Fibroblast of lung (primary cell): ENCODE measurements at regions not wholly inside any gene's neighbourhood (a gene's known extent, or its start where the extent isn't known, plus 50 kb on each side); places are given as distances from the start of the nearest gene placed in this dataset.

Experiments
- DNase-seq, 2 donors: peaks; one replicate each; pipeline versions ENCODE4 v3.0.0 to v3.0.0-alpha.2; 2010; ENCODE audit warnings: low read depth in 2 of 2
- H2AFZ ChIP-seq: 2 replicates; pipeline ENCODE4 v1.5.1; 2012; ENCODE audit warnings: low read length, control low read depth, inconsistent platforms
- H3K27ac ChIP-seq: 2 replicates; pipeline ENCODE4 v1.5.1; 2011; ENCODE audit warnings: low read length, control low read depth; ENCODE audit not compliant: insufficient read depth
- H3K27me3 ChIP-seq: 2 replicates; pipeline ENCODE4 v1.5.1; 2011; ENCODE audit warnings: mild to moderate bottlenecking, low read length; ENCODE audit not compliant: control insufficient read depth, insufficient read depth
- H3K36me3 ChIP-seq: 2 replicates; pipeline ENCODE4 v1.5.1; 2011; ENCODE audit warnings: low read length; ENCODE audit not compliant: control insufficient read depth, insufficient read depth
- H3K4me1 ChIP-seq: 2 replicates; pipeline ENCODE4 v1.5.1; 2011; ENCODE audit warnings: low read length; ENCODE audit not compliant: control insufficient read depth, insufficient read depth; ENCODE audit errors: extremely low read depth
- H3K4me2 ChIP-seq: 2 replicates; pipeline ENCODE4 v1.5.1; 2011; ENCODE audit warnings: low read length, control low read depth; ENCODE audit not compliant: insufficient read depth; ENCODE audit errors: extremely low read depth
- H3K4me3 ChIP-seq, 4 experiments: fragments of 200-600 bp in 1 of 4; sonication (generic) in 1 of 4; replicated peaks in 1 of 4; 2 replicates each; pipeline ENCODE4 v1.5.1; 2011 to 2016; ENCODE audit warnings: low read length in 4 of 4, low read depth in 3 of 4, mild to moderate bottlenecking in 3 of 4, control low read depth in 2 of 4, inconsistent platforms in 1 of 4, mixed read lengths in 1 of 4; ENCODE audit not compliant: insufficient read depth in 1 of 4; ENCODE audit errors: control extremely low read depth in 1 of 4
- H3K79me2 ChIP-seq: 2 replicates; pipeline ENCODE4 v1.5.1; 2012; ENCODE audit warnings: mild to moderate bottlenecking, low read length, inconsistent platforms; ENCODE audit not compliant: control insufficient read depth, insufficient read depth
- H3K9ac ChIP-seq: 2 replicates; pipeline ENCODE4 v1.5.1; 2011; ENCODE audit warnings: mild to moderate bottlenecking, low read length, control low read depth; ENCODE audit not compliant: insufficient read depth
- H3K9me3 ChIP-seq: 2 replicates; pipeline ENCODE4 v1.5.1; 2012; ENCODE audit warnings: low read depth, low read length; ENCODE audit not compliant: control insufficient read depth, insufficient read depth
- H4K20me1 ChIP-seq: 2 replicates; pipeline ENCODE4 v1.5.1; 2011; ENCODE audit warnings: low read length; ENCODE audit not compliant: control insufficient read depth, insufficient read depth; ENCODE audit errors: extremely low read depth
- CTCF ChIP-seq, 2 donors: IDR thresholded peaks in 1 of 2; conservative IDR thresholded peaks in 1 of 2; 1 replicate in 1 of 2; 2 replicates in 1 of 2; pipeline ENCODE4 v1.5.1; 2011 to 2012; ENCODE audit warnings: low read length in 2 of 2, control low read depth in 1 of 2, inconsistent platforms in 1 of 2, low read depth in 1 of 2, mild to moderate bottlenecking in 1 of 2
- EZH2 ChIP-seq: IDR thresholded peaks from 2 replicates; pipeline ENCODE4 v1.5.1; 2012; ENCODE audit warnings: low read length, control low read depth, mild to moderate bottlenecking; ENCODE audit errors: missing control alignments

DNA sequence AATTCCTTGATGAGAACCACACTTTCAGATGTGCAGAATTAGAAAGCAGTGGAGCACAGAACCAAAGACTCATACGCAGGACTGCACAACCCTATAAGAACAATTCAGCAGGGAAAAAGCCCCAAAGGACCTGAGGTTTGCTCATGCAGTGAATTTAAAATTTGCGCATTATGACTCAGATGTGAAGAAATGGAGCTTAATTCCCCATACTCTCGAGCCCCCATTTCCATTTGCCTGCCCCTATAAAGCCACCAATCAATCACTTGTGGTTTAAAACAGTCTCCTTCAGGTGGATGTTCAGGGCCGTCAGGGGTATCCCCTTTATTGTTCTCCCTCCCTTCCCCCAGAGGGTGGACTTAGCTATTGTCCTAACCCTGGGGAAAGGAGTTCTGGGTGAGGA is 221.2 kb downstream of the IGSF11 start:
- Histone ChIP-seq H3K36me3 (no peaks in the 10 kb centered on the region), H4K20me1 (no peaks in the 10 kb centered on the region), H2AFZ (no peak overlapping the region), H3K4me2 (no peak overlapping the region), H3K27ac (no peak overlapping the region), H3K27me3 (no peaks in the 10 kb centered on the region), H3K9ac (no peak overlapping the region), H3K4me3 (no peak overlapping the region), H3K4me1 (no peaks in the 10 kb centered on the region), H3K79me2 (no peaks in the 10 kb centered on the region), H3K9me3 (no peaks in the 10 kb centered on the region)
- DNase-seq = no peak
- TF ChIP-seq CTCF (conservative IDR thresholded peaks at IDR 0.05 in 1 of 2, IDR thresholded peaks at IDR 0.05 in 1 of 2; ENCODE audit: low read depth in 1 of 2, low read length in 2 of 2) (no peak), EZH2 (no peak)

DNA sequence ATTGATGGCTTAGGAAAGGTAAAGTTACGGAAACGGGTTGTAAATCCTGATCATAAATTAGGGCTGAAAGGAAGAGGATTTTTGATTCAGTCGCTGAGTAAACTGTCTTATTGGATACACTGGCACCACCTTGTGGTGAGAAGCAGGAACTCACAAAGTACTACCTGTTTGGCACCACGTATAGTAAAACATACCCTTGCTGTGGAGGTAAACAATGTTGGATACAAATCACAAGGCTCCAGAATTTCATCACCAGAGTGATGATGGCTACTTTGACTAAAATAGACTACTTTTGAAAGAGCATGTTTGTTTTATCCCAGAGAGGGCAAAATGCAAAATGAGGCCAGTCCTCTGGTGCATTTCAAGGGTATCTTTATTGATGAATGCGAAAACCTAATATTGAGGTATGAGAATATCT is 216.9 kb downstream of the IGSF11 start:
- Histone ChIP-seq H3K4me2 (no peak overlapping the region), H3K36me3 (no peaks in the 10 kb centered on the region), H3K27me3 (no peaks in the 10 kb centered on the region), H2AFZ (no peak overlapping the region), H3K9ac (no peak overlapping the region), H3K9me3 (no peaks in the 10 kb centered on the region), H3K27ac (no peak overlapping the region), H3K4me1 (no peaks in the 10 kb centered on the region), H3K4me3 (no peak overlapping the region), H4K20me1 (no peaks in the 10 kb centered on the region), H3K79me2 (no peaks in the 10 kb centered on the region)
- TF ChIP-seq CTCF (conservative IDR thresholded peaks at IDR 0.05 in 1 of 2, IDR thresholded peaks at IDR 0.05 in 1 of 2; ENCODE audit: low read depth in 1 of 2, low read length in 2 of 2) (peak; percentile 71 to 88), EZH2 (no peak)
- DNase-seq = peak; percentile 39 to 72

GRCh38 chr3:118818386-118818785 is 216.3 kb downstream of the IGSF11 start:
- Histone ChIP-seq H3K27me3 (no peaks in the 10 kb centered on the region), H3K4me2 (no peak overlapping the region), H3K4me1 (no peaks in the 10 kb centered on the region), H3K9ac (no peak overlapping the region), H4K20me1 (no peaks in the 10 kb centered on the region), H3K79me2 (no peaks in the 10 kb centered on the region), H2AFZ (no peak overlapping the region), H3K36me3 (no peaks in the 10 kb centered on the region), H3K4me3 (no peak overlapping the region), H3K9me3 (no peaks in the 10 kb centered on the region), H3K27ac (no peak overlapping the region)
- peak; percentile 48 to 81 for DNase-seq
- TF ChIP-seq CTCF (conservative IDR thresholded peaks at IDR 0.05 in 1 of 2, IDR thresholded peaks at IDR 0.05 in 1 of 2; ENCODE audit: low read depth in 1 of 2, low read length in 2 of 2) = no peak
- TF ChIP-seq EZH2 = no peak
